Endothelial cell (in vitro differentiated cells): ENCODE measurements at regions not wholly inside any gene's neighbourhood (a gene's known extent, or its start where the extent isn't known, plus 50 kb on each side); places are given as distances from the start of the nearest gene placed in this dataset.

Source experiments
- DNase-seq: peaks from one replicate; pipeline ENCODE4 v3.0.0; 2021; ENCODE audit warnings: low spot score
- H3K27ac Mint-ChIP-seq: one replicate; pipeline ENCODE4 v1.8.0; 2021; ENCODE audit warnings: mixed read lengths, inconsistent platforms; ENCODE audit not compliant: unreplicated experiment
- H3K27me3 Mint-ChIP-seq: one replicate; pipeline ENCODE4 v1.8.0; 2021; ENCODE audit warnings: mild to moderate bottlenecking, moderate library complexity, mixed read lengths, inconsistent platforms; ENCODE audit not compliant: unreplicated experiment
- H3K36me3 Mint-ChIP-seq: one replicate; pipeline ENCODE4 v1.8.0; 2021; ENCODE audit warnings: mild to moderate bottlenecking, low read depth, mixed read lengths, inconsistent platforms; ENCODE audit not compliant: unreplicated experiment
- H3K4me1 Mint-ChIP-seq: one replicate; pipeline ENCODE4 v1.8.0; 2021; ENCODE audit warnings: mild to moderate bottlenecking, mixed read lengths, inconsistent platforms; ENCODE audit not compliant: unreplicated experiment
- H3K4me3 Mint-ChIP-seq: one replicate; pipeline ENCODE4 v1.8.0; 2021; ENCODE audit warnings: mild to moderate bottlenecking, mixed read lengths, inconsistent platforms; ENCODE audit not compliant: unreplicated experiment
- H3K9me3 Mint-ChIP-seq: one replicate; pipeline ENCODE4 v1.8.0; 2021; ENCODE audit warnings: mixed read lengths, inconsistent platforms; ENCODE audit not compliant: unreplicated experiment
- CTCF ChIP-seq: fragments of 200-600 bp; sonication (generic); IDR thresholded peaks from one replicate; pipeline ENCODE4 v1.5.0; 2021; ENCODE audit warnings: antibody characterized with exemption; ENCODE audit not compliant: unreplicated experiment

GRCh38 chr2:8030573-8031303 is 651.1 kb upstream of the ID2 start:
- Mint-ChIP-seq H3K4me1 (no peaks in the 10 kb centered on the region), H3K27me3 (peaks cover 5% of the 10 kb centered on the region), H3K4me3 (no peak overlapping the region), H3K27ac (no peak overlapping the region), H3K9me3 (no peaks in the 10 kb centered on the region), H3K36me3 (no peaks in the 10 kb centered on the region)
- no peak for DNase-seq
- no peak for TF ChIP-seq CTCF

- Mint-ChIP-seq H3K27me3 (peaks cover 5% of the 10 kb centered on the region), H3K36me3 (no peaks in the 10 kb centered on the region), H3K4me1 (no peaks in the 10 kb centered on the region), H3K4me3 (no peak overlapping the region), H3K27ac (no peak overlapping the region), H3K9me3 (no peaks in the 10 kb centered on the region)
- TF ChIP-seq CTCF: no peak
- no peak for DNase-seq
These were observed 650.5 kb upstream of the ID2 start for GRCh38 chr2:8031370-8031769.

- Mint-ChIP-seq H3K27ac (no peak overlapping the region), H3K9me3 (no peaks in the 10 kb centered on the region), H3K4me3 (no peak overlapping the region), H3K4me1 (no peaks in the 10 kb centered on the region), H3K27me3 (no peaks in the 10 kb centered on the region), H3K36me3 (no peaks in the 10 kb centered on the region)
- DNase-seq: no peak
- TF ChIP-seq CTCF: no peak
These were observed 648.2 kb upstream of the ID2 start for GRCh38 chr2:8033546-8034096.

DNA sequence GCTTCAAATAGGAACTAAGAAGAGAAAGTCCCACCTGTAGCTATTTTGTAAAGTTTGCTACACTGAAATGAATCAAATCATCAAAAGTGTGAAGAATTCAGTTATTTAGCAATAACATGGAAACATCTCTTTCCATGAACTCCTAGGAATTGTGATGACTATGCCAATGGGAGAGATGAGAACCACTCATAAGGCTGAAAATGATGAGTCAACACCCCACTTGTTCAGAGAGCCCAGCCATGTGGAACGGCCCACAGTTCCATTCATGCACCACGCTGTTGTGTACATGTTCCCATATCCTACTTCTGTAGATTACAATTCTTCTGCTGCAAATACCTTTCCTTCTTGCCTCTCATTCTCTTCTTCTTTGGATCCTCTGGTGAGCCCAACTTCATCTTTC is 645.5 kb upstream of the ID2 start:
- H3K9me3 Mint-ChIP-seq: no peaks in the 10 kb centered on the region
- no peak for DNase-seq
- no peak overlapping the region for H3K4me3 Mint-ChIP-seq

More for the DNA sequence above, 645.5 kb upstream of the ID2 start:
- H3K27me3 Mint-ChIP-seq: peaks cover 1% of the 10 kb centered on the region
- no peak for TF ChIP-seq CTCF
- H3K36me3 Mint-ChIP-seq: no peaks in the 10 kb centered on the region
- H3K27ac Mint-ChIP-seq: no peak overlapping the region
- no peaks in the 10 kb centered on the region for H3K4me1 Mint-ChIP-seq
